H9 (cell line): ENCODE measurements at regions not wholly inside any gene's neighbourhood (a gene's known extent, or its start where the extent isn't known, plus 50 kb on each side); places are given as distances from the start of the nearest gene placed in this dataset.

Experiments used
- DNase-seq: peaks from one replicate; pipeline ENCODE4 v3.0.0-alpha.2; 2017
- H2AFZ ChIP-seq: one replicate; pipeline ENCODE4 v1.6.1; 2013; ENCODE audit warnings: mild to moderate bottlenecking, low read length, control low read depth, moderate library complexity
- H2AK5ac ChIP-seq: 2 replicates; pipeline ENCODE4 v1.6.1; 2013; ENCODE audit warnings: low read length, control low read depth, mixed read lengths; ENCODE audit not compliant: insufficient read length
- H2BK120ac ChIP-seq: one replicate; pipeline ENCODE4 v1.6.1; 2013; ENCODE audit warnings: low read depth, mild to moderate bottlenecking, low read length, control low read depth, inconsistent platforms; ENCODE audit not compliant: poor library complexity, severe bottlenecking
- H2BK12ac ChIP-seq: 2 replicates; pipeline ENCODE4 v1.6.1; 2013; ENCODE audit warnings: low read length, control low read depth, mixed read lengths, low read depth; ENCODE audit not compliant: insufficient read length
- H2BK15ac ChIP-seq: 2 replicates; pipeline ENCODE4 v1.6.1; 2013; ENCODE audit warnings: low read depth, low read length, control low read depth
- H2BK20ac ChIP-seq: one replicate; pipeline ENCODE4 v1.6.1; 2013; ENCODE audit warnings: low read depth, mild to moderate bottlenecking, low read length, control low read depth, inconsistent platforms; ENCODE audit not compliant: poor library complexity, severe bottlenecking
- H2BK5ac ChIP-seq: 2 replicates; pipeline ENCODE4 v1.6.1; 2013; ENCODE audit warnings: low read length, control low read depth, mixed read lengths; ENCODE audit not compliant: insufficient read length
- H3K14ac ChIP-seq: 2 replicates; pipeline ENCODE4 v1.6.1; 2013; ENCODE audit warnings: low read length, control low read depth; ENCODE audit not compliant: insufficient read depth
- H3K18ac ChIP-seq: 2 replicates; pipeline ENCODE4 v1.6.1; 2013; ENCODE audit warnings: low read depth, mild to moderate bottlenecking, mixed read lengths, low read length, control low read depth; ENCODE audit not compliant: insufficient read length
- H3K23ac ChIP-seq: 2 replicates; pipeline ENCODE4 v1.6.1; 2013; ENCODE audit warnings: low read length, control low read depth, mixed read lengths, low read depth; ENCODE audit not compliant: insufficient read length
- H3K23me2 ChIP-seq: 2 replicates; pipeline ENCODE4 v1.6.1; 2013; ENCODE audit warnings: low read depth, mild to moderate bottlenecking, mixed read lengths, low read length, control low read depth; ENCODE audit not compliant: insufficient read length, poor library complexity, severe bottlenecking
- H3K27ac ChIP-seq: 2 replicates; pipeline ENCODE4 v1.5.1; 2013; ENCODE audit warnings: low read length, control low read depth, mixed read lengths, low read depth; ENCODE audit not compliant: insufficient read length
- H3K27me3 ChIP-seq: 2 replicates; pipeline ENCODE4 v1.6.1; 2013; ENCODE audit warnings: low read length, control low read depth, inconsistent platforms; ENCODE audit not compliant: insufficient read depth
- H3K4ac ChIP-seq: 2 replicates; pipeline ENCODE4 v1.6.1; 2013; ENCODE audit warnings: low read depth, mild to moderate bottlenecking, control low read depth, inconsistent platforms, low read length, moderate library complexity
- H3K4me1 ChIP-seq: 2 replicates; pipeline ENCODE4 v1.6.1; 2013; ENCODE audit warnings: low read length, control low read depth, inconsistent platforms; ENCODE audit not compliant: insufficient read depth
- H3K4me2 ChIP-seq: 2 replicates; pipeline ENCODE4 v1.6.1; 2013; ENCODE audit warnings: low read length, control low read depth, mixed read lengths; ENCODE audit not compliant: insufficient read length, insufficient read depth
- H3K56ac ChIP-seq: 2 replicates; pipeline ENCODE4 v1.6.1; 2013; ENCODE audit warnings: low read depth, mild to moderate bottlenecking, mixed read lengths, low read length, control low read depth; ENCODE audit not compliant: insufficient read length
- H3K79me1 ChIP-seq: 2 replicates; pipeline ENCODE4 v1.6.1; 2013; ENCODE audit warnings: low read depth, mild to moderate bottlenecking, moderate library complexity, low read length, control low read depth, inconsistent platforms; ENCODE audit not compliant: insufficient read depth, poor library complexity, severe bottlenecking
- H3K79me2 ChIP-seq: 2 replicates; pipeline ENCODE4 v1.6.1; 2013; ENCODE audit warnings: low read length, control low read depth, inconsistent platforms; ENCODE audit not compliant: insufficient read depth
- H3K9ac ChIP-seq: 2 replicates; pipeline ENCODE4 v1.6.1; 2013; ENCODE audit warnings: low read length, control low read depth, mixed read lengths; ENCODE audit not compliant: insufficient read length; ENCODE audit errors: extremely low read depth
- H3K9me3 ChIP-seq: one replicate; pipeline ENCODE4 v1.6.1; 2013; ENCODE audit warnings: low read depth, low read length, inconsistent platforms; ENCODE audit not compliant: control insufficient read depth
- H3T11ph ChIP-seq: one replicate; pipeline ENCODE4 v1.6.1; 2013; ENCODE audit warnings: mild to moderate bottlenecking, low read length, control low read depth, inconsistent platforms
- H4K20me1 ChIP-seq: one replicate; pipeline ENCODE4 v1.6.1; 2013; ENCODE audit not compliant: control insufficient read depth, insufficient read length, insufficient read depth
- H4K5ac ChIP-seq: 2 replicates; pipeline ENCODE4 v1.6.1; 2013; ENCODE audit warnings: low read depth, mild to moderate bottlenecking, mixed read lengths, low read length, control low read depth; ENCODE audit not compliant: insufficient read length
- H4K8ac ChIP-seq: replicated peaks from 2 replicates; pipeline ENCODE4 v1.6.1; 2013; ENCODE audit warnings: low read length, control low read depth, mixed read lengths, low read depth; ENCODE audit not compliant: insufficient read length
- H4K91ac ChIP-seq: 2 replicates; pipeline ENCODE4 v1.6.1; 2013; ENCODE audit warnings: low read depth, mild to moderate bottlenecking, moderate library complexity, mixed read lengths, low read length, control low read depth; ENCODE audit not compliant: insufficient read length
- H3K27ac Mint-ChIP-seq, 3 experiments: 2 replicates in 2 of 3; 3 replicates in 1 of 3; pipeline ENCODE4 v1.8.0; 2020 to 2021; ENCODE audit warnings: mixed read lengths in 3 of 3, mild to moderate bottlenecking in 1 of 3, moderate library complexity in 1 of 3
- H3K27me3 Mint-ChIP-seq: 2 replicates; pipeline ENCODE4 v1.8.0; 2021; ENCODE audit warnings: low read depth, mild to moderate bottlenecking, moderate library complexity, mixed read lengths
- H3K36me3 Mint-ChIP-seq, 3 experiments: 2 replicates in 2 of 3; 3 replicates in 1 of 3; pipeline ENCODE4 v1.8.0; 2020 to 2021; ENCODE audit warnings: low read depth in 3 of 3, mixed read lengths in 3 of 3; ENCODE audit not compliant: insufficient read depth in 1 of 3
- H3K4me1 Mint-ChIP-seq, 2 experiments: 2 replicates each; pipeline ENCODE4 v1.8.0; 2020; ENCODE audit warnings: mixed read lengths in 2 of 2
- H3K4me3 Mint-ChIP-seq, 2 experiments: 2 replicates in 1 of 2; 3 replicates in 1 of 2; pipeline ENCODE4 v1.8.0; 2020 to 2021; ENCODE audit warnings: mild to moderate bottlenecking in 2 of 2, mixed read lengths in 2 of 2, moderate library complexity in 1 of 2
- H3K9me3 Mint-ChIP-seq, 2 experiments: 2 replicates in 1 of 2; 3 replicates in 1 of 2; pipeline ENCODE4 v1.8.0; 2020; ENCODE audit warnings: mild to moderate bottlenecking in 2 of 2, mixed read lengths in 2 of 2, moderate library complexity in 1 of 2
- WGBS: extraction: QIAGEN DNeasy Blood & Tissue Kit; methylation state at CpG from one replicate; pipeline ENCODE4 v1.1.7; 2013; ENCODE audit warnings: missing lambda C conversion rate, low lambda C conversion rate, mixed read lengths; ENCODE audit not compliant: insufficient read length; ENCODE audit errors: extremely low coverage; 5-methylcytosine and 5-hydroxymethylcytosine counted together
- TF ChIP-seq, protein P1 (sequence below): fragments of 200-600 bp; sonication (generic); conservative IDR thresholded peaks from 3 replicates; pipeline ENCODE4 v1.8.0; 2021; ENCODE audit warnings: antibody characterized with exemption, mild to moderate bottlenecking

DNA sequence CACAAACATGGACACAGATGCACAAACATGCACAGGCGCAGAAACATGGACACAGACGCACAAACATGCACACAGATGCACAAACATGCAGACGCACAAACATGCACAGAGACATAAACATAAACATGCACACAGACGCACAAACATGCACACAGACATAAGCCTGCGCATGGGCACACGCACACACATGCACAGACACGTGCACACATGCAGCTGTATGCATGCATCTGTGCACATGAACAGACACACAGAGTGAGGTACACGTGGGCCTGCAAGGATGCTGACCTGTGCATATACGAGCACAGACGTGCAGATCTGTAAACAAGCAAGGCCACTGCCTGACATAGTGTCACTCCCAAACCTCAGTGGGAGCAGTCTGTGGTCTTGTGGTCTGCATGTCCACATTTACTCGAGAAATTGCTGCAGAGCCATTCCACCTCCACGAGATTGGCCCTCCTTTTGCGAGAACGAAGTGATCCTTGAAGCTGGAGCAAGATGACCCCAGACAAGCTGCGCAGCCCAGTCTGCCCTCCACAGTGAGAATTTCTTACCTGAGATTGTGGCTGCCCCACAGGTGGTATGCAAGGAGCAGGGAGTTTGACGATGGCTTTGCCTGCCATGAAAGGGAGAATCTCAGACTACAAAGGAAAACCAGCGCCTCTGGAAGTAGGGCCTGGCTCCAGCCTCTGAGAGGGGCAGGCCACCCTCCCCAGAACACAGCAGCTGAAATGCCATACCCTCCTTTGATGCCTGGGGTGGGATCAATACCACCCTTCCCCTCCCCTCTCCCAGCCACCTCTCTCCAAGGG lies 299.9 kb downstream of the BRD1 start:
- TF ChIP-seq, protein P1, sequence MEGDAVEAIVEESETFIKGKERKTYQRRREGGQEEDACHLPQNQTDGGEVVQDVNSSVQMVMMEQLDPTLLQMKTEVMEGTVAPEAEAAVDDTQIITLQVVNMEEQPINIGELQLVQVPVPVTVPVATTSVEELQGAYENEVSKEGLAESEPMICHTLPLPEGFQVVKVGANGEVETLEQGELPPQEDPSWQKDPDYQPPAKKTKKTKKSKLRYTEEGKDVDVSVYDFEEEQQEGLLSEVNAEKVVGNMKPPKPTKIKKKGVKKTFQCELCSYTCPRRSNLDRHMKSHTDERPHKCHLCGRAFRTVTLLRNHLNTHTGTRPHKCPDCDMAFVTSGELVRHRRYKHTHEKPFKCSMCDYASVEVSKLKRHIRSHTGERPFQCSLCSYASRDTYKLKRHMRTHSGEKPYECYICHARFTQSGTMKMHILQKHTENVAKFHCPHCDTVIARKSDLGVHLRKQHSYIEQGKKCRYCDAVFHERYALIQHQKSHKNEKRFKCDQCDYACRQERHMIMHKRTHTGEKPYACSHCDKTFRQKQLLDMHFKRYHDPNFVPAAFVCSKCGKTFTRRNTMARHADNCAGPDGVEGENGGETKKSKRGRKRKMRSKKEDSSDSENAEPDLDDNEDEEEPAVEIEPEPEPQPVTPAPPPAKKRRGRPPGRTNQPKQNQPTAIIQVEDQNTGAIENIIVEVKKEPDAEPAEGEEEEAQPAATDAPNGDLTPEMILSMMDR, result no peak
- no peak overlapping the region for H2BK120ac ChIP-seq
- H3K4me3 Mint-ChIP-seq, result no peak overlapping the region
- H3K4me1 Mint-ChIP-seq, result peaks cover 29 to 39% of the 10 kb centered on the region in 2 experiments
- H3K9me3 ChIP-seq, result no peaks in the 10 kb centered on the region
- no peak overlapping the region for H3K14ac ChIP-seq
- no peak overlapping the region for H3K4ac ChIP-seq
- H2BK15ac ChIP-seq, result no peak overlapping the region
- no peak overlapping the region for H2BK12ac ChIP-seq
- no peaks in the 10 kb centered on the region for H4K20me1 ChIP-seq
- no peak overlapping the region for H4K8ac ChIP-seq
- H3K4me2 ChIP-seq, result no peak overlapping the region
- WGBS, result no CpG with 5 or more reads among the region's 17 CpGs
- no peak overlapping the region for H4K91ac ChIP-seq
- no peak overlapping the region for H3K56ac ChIP-seq
- DNase-seq, result no peak
- no peak overlapping the region for H2AK5ac ChIP-seq
- no peak overlapping the region for H3K9ac ChIP-seq
- no peak overlapping the region for H3K27ac ChIP-seq
- no peaks in the 10 kb centered on the region for H3K23me2 ChIP-seq
- no peak overlapping the region for H3K18ac ChIP-seq
- H3K79me1 ChIP-seq, result no peaks in the 10 kb centered on the region
- H3K27me3 Mint-ChIP-seq, result peaks cover 4% of the 10 kb centered on the region
- no peak overlapping the region for H2BK5ac ChIP-seq
- no peak overlapping the region for H3T11ph ChIP-seq
- no peak overlapping the region for H2BK20ac ChIP-seq
- H3K4me1 ChIP-seq, result peaks cover 3% of the 10 kb centered on the region; the same call in 1 of the 2 replicates
- H3K27ac Mint-ChIP-seq, result peak overlapping the region in 2 of 3 experiments; percentile 55 to 56; a peak in 3 of 7 replicates
- H3K79me2 ChIP-seq, result no peaks in the 10 kb centered on the region
- H4K5ac ChIP-seq, result no peak overlapping the region
- peaks cover 0 to 10% of the 10 kb centered on the region in 2 experiments; a peak in 2 of 5 replicates for H3K9me3 Mint-ChIP-seq
- no peak overlapping the region for H2AFZ ChIP-seq
- H3K27me3 ChIP-seq, result no peaks in the 10 kb centered on the region
- H3K23ac ChIP-seq, result no peak overlapping the region
- no peaks in the 10 kb centered on the region for H3K36me3 Mint-ChIP-seq
